ENCODE measurements at regions not wholly inside any gene's neighbourhood (a gene's known extent, or its start where the extent isn't known, plus 50 kb on each side); places are given as distances from the start of the nearest gene placed in this dataset.

- TF ChIP-seq CTCF (conservative IDR thresholded peaks at IDR 0.05): no peak
- TF ChIP-seq EZH2 (IDR thresholded peaks at IDR 0.05; ENCODE audit: low read depth): no peak
Observed at GRCh38 chr18:10015941-10016819, 102.4 kb downstream of the VAPA start.
